GM10266 (cell line): ENCODE measurements at regions not wholly inside any gene's neighbourhood (a gene's known extent, or its start where the extent isn't known, plus 50 kb on each side); places are given as distances from the start of the nearest gene placed in this dataset.

Experiments
- DNase-seq: peaks from one replicate; pipeline ENCODE4 v3.0.0; 2012; ENCODE audit errors: extremely low spot score
- TF ChIP-seq, protein P1 (sequence below): IDR thresholded peaks from 2 replicates; pipeline ENCODE4 v1.5.1; 2012; ENCODE audit warnings: mild to moderate bottlenecking, low read depth; ENCODE audit not compliant: control insufficient read depth, insufficient read depth; ENCODE audit errors: missing control alignments

DNA sequence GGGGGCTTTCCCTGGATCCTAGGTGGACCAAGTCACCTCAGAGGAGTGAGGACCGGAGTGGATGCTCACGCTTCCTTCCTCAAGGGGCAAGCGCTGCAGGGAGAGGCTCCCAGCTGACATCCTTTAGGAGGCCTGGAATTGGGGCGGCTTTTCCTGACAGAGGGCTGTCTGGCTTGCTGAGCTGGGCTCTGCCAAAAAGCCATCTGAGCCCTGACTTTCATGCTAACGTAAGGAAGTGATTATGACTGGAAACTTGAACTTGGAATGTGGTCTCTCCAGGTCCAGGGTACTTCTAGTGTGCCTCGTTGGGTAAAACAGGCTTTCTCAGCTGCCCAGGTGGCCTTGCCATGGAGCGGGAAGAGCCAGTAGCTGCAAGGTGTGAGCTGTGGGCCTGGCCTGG is 268.3 kb upstream of the SPRED2 start:
- no peak for DNase-seq
- TF ChIP-seq, protein P1, sequence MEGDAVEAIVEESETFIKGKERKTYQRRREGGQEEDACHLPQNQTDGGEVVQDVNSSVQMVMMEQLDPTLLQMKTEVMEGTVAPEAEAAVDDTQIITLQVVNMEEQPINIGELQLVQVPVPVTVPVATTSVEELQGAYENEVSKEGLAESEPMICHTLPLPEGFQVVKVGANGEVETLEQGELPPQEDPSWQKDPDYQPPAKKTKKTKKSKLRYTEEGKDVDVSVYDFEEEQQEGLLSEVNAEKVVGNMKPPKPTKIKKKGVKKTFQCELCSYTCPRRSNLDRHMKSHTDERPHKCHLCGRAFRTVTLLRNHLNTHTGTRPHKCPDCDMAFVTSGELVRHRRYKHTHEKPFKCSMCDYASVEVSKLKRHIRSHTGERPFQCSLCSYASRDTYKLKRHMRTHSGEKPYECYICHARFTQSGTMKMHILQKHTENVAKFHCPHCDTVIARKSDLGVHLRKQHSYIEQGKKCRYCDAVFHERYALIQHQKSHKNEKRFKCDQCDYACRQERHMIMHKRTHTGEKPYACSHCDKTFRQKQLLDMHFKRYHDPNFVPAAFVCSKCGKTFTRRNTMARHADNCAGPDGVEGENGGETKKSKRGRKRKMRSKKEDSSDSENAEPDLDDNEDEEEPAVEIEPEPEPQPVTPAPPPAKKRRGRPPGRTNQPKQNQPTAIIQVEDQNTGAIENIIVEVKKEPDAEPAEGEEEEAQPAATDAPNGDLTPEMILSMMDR: no peak

- TF ChIP-seq, protein P1: no peak
- DNase-seq: no peak
These were observed 267.7 kb upstream of the SPRED2 start for GRCh38 chr2:65700004-65700651.

DNA sequence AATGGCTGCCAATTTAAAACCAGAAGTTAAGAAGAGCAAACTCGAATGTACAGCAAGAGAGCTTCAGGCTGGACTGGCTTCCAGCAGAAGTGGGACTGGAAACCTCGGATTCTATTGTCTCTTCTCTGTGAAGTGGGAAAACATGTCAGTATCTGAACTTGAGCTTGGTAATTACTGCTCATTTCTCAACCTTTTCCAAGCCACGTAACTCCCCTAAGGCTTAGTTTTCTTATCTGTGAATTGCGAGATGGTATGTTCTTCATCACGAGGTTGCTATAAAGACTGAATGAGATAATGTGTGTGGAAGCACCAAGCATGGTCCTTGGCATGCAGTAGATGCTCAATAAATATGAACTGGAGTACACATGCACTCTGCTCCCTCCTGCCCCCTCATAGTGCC is 259.4 kb upstream of the SPRED2 start:
- TF ChIP-seq, protein P1: no peak
- no peak for DNase-seq

- TF ChIP-seq, protein P1: no peak
These were observed 255.9 kb upstream of the SPRED2 start for GRCh38 chr2:65688141-65688886.

DNA sequence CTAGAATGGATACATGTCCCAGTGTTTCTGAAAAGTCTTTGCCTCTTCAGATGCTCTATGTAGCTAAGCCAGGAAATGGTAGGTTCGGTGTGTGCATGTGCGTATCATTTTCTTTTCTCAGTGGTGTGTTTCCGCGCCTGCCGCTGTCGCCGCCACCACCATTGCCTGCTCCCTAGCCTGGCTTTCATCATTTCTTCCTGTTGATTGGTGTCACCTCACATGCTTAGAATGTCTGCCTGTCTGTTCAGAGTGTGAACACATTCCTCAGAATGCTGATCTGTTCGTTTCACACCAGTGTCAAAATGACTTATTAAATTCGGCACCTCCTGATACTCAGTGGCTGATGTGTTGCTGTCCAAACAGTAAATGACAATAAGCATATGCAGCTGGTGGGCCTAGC is 255.2 kb upstream of the SPRED2 start:
- TF ChIP-seq, protein P1: no peak

More at GRCh38 chr2:65688141-65688886, 255.9 kb upstream of the SPRED2 start:
- no peak for DNase-seq

GRCh38 chr2:65686928-65687521 is 254.6 kb upstream of the SPRED2 start:
- TF ChIP-seq, protein P1: no peak

More for the DNA sequence above, 255.2 kb upstream of the SPRED2 start:
- no peak for DNase-seq

GRCh38 chr2:65681503-65681902 is 249.1 kb upstream of the SPRED2 start:
- TF ChIP-seq, protein P1: no peak
- DNase-seq: no peak

More at GRCh38 chr2:65686928-65687521, 254.6 kb upstream of the SPRED2 start:
- DNase-seq: no peak
